CD4-positive, alpha-beta T cell (primary cell): ENCODE measurements at regions not wholly inside any gene's neighbourhood (a gene's known extent, or its start where the extent isn't known, plus 50 kb on each side); places are given as distances from the start of the nearest gene placed in this dataset.

Source experiments
- ATAC-seq: fragments of 200-7000 bp; cut with Tn5 transposase; one replicate; pipeline ENCODE4 v1.10.0; 2022; ENCODE audit warnings: mild to moderate bottlenecking; ENCODE audit not compliant: poor library complexity
- CTCF ChIA-PET: fragments of 350-600 bp; sonication (Branson Sonifier 250); formaldehyde crosslinking; loops from one replicate; lab custom pipeline; 2021; ENCODE audit warnings: antibody characterized with exemption, inconsistent platforms; lab: Charles Lee
- POLR2A ChIA-PET: fragments of 350-600 bp; sonication (Branson Sonifier 250); formaldehyde crosslinking; loops from one replicate; lab custom pipeline; 2021; ENCODE audit warnings: antibody characterized with exemption, inconsistent platforms; lab: Charles Lee
- DNase-seq, 14 experiments: peaks; one replicate each; pipeline ENCODE4 v3.0.0-alpha.2; 2013 to 2020; ENCODE audit warnings: mixed read lengths in 2 of 14
- H3K27ac ChIP-seq, 2 donors: one replicate each; pipeline versions ENCODE4 v1.5.1 to v1.7.0; 2013; ENCODE audit warnings: low read length in 2 of 2, low read depth in 1 of 2, mild to moderate bottlenecking in 1 of 2
- H3K27me3 ChIP-seq, 2 experiments: 1 replicate in 1 of 2; 2 replicates in 1 of 2; pipeline versions ENCODE4 v1.6.1 to v1.7.0; 2013; ENCODE audit warnings: low read length in 2 of 2, control low read depth in 1 of 2, mild to moderate bottlenecking in 1 of 2, moderate library complexity in 1 of 2; ENCODE audit not compliant: insufficient read depth in 2 of 2, control insufficient read depth in 1 of 2
- H3K36me3 ChIP-seq: one replicate; pipeline ENCODE4 v1.6.1; 2013; ENCODE audit warnings: low read length, control low read depth; ENCODE audit not compliant: insufficient read depth
- H3K4me1 ChIP-seq: one replicate; pipeline ENCODE4 v1.6.1; 2013; ENCODE audit warnings: low read length, control low read depth; ENCODE audit not compliant: insufficient read depth
- H3K4me3 ChIP-seq: one replicate; pipeline ENCODE4 v1.5.1; 2013; ENCODE audit warnings: mild to moderate bottlenecking, low read length, moderate library complexity
- H3K9me3 ChIP-seq, 2 experiments: 1 replicate in 1 of 2; 2 replicates in 1 of 2; pipeline versions ENCODE4 v1.6.1 to v1.7.0; 2013; ENCODE audit warnings: low read length in 2 of 2, mild to moderate bottlenecking in 2 of 2, control low read depth in 1 of 2, moderate library complexity in 1 of 2; ENCODE audit not compliant: control insufficient read depth in 1 of 2, insufficient read depth in 1 of 2
- H3K27ac Mint-ChIP-seq: one replicate; pipeline ENCODE4 v1.8.0; 2020; ENCODE audit warnings: mixed read lengths
- H3K27me3 Mint-ChIP-seq: one replicate; pipeline ENCODE4 v1.8.0; 2021; ENCODE audit warnings: mixed read lengths
- H3K36me3 Mint-ChIP-seq: one replicate; pipeline ENCODE4 v1.8.0; 2021; ENCODE audit warnings: low read depth, mixed read lengths
- H3K4me1 Mint-ChIP-seq: one replicate; pipeline ENCODE4 v1.8.0; 2021; ENCODE audit warnings: low read depth, mixed read lengths
- H3K4me3 Mint-ChIP-seq: one replicate; pipeline ENCODE4 v1.8.0; 2020; ENCODE audit warnings: mild to moderate bottlenecking, mixed read lengths
- H3K9me3 Mint-ChIP-seq: one replicate; pipeline ENCODE4 v1.8.0; 2020; ENCODE audit warnings: mixed read lengths
- intact Hi-C, 2 experiments: fragments of 100-400 bp; cut with DNase I in 1 of 2; cut with micrococcal nuclease in 1 of 2; formaldehyde crosslinking; loops; one replicate each; pipeline versions ENCODE4 v1.15.1 to v1.9.0; 2023 to 2025; cut with DNase I, micrococcal nuclease
- TF ChIP-seq, protein P1 (sequence below): fragments of 200-600 bp; IDR thresholded peaks from one replicate; pipeline ENCODE4 v1.8.0; 2022; ENCODE audit warnings: antibody characterized with exemption, mild to moderate bottlenecking

DNA sequence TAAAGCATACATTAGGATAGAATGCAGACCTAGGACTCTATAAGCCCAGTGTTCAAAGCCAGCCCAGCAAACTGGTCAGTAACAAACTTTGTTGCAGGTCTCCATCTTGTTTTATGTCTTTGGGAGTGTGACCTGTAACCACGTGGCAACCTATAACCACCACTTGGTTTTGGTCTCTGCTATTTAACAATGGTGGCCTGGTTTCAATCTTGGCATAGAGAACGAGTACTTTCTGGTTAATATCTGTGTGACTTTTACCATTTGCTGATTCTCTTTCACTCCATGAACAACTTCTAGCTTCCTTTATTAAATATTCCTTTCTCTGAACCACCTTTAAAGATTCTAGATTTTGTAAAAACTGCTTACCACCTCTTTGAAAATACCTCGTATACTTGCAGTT lies 118.5 kb downstream of the KCNS3 start:
- Histone ChIP-seq H3K4me3 (no peak overlapping the region), H3K27ac (no peak overlapping the region), H3K27me3 (no peaks in the 10 kb centered on the region), H3K4me1 (no peaks in the 10 kb centered on the region), H3K9me3 (peaks cover 0 to 12% of the 10 kb centered on the region in 2 experiments), H3K36me3 (no peaks in the 10 kb centered on the region)
- ATAC-seq = no peak
- Mint-ChIP-seq H3K9me3 (peaks cover 5% of the 10 kb centered on the region), H3K27ac (no peak overlapping the region), H3K4me1 (no peaks in the 10 kb centered on the region), H3K4me3 (no peak overlapping the region), H3K36me3 (no peaks in the 10 kb centered on the region), H3K27me3 (no peaks in the 10 kb centered on the region)
- intact Hi-C loops = no loop called here
- TF ChIP-seq, protein P1, sequence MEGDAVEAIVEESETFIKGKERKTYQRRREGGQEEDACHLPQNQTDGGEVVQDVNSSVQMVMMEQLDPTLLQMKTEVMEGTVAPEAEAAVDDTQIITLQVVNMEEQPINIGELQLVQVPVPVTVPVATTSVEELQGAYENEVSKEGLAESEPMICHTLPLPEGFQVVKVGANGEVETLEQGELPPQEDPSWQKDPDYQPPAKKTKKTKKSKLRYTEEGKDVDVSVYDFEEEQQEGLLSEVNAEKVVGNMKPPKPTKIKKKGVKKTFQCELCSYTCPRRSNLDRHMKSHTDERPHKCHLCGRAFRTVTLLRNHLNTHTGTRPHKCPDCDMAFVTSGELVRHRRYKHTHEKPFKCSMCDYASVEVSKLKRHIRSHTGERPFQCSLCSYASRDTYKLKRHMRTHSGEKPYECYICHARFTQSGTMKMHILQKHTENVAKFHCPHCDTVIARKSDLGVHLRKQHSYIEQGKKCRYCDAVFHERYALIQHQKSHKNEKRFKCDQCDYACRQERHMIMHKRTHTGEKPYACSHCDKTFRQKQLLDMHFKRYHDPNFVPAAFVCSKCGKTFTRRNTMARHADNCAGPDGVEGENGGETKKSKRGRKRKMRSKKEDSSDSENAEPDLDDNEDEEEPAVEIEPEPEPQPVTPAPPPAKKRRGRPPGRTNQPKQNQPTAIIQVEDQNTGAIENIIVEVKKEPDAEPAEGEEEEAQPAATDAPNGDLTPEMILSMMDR = no peak
- no peak for DNase-seq
- CTCF ChIA-PET = no interaction called here
- POLR2A ChIA-PET = no interaction called here

DNA sequence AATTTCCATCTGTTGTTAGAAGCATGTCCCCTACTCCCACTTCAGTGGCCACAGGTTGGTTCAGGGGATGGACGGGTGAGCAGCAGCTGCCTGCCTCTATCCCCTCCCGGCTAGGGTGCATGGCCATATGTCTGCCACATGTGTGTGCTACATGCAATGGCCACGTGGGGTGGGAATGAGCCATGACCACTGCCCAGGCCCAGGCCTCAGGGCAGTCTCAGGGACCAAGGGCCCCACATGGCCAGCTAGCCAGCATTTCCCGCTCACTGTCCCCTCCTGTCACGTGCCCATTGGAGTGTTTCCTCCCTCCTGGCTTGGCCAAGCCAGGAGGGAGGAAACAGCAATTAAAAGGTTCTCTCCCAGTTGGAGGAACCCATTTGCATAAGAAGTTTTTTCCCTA lies 117.1 kb downstream of the KCNS3 start:
- Mint-ChIP-seq H3K9me3 (peaks cover 5% of the 10 kb centered on the region), H3K36me3 (no peaks in the 10 kb centered on the region), H3K27ac (no peak overlapping the region), H3K27me3 (no peaks in the 10 kb centered on the region), H3K4me3 (no peak overlapping the region), H3K4me1 (no peaks in the 10 kb centered on the region)
- Histone ChIP-seq H3K36me3 (no peaks in the 10 kb centered on the region), H3K4me3 (no peak overlapping the region), H3K9me3 (peaks cover 0 to 9% of the 10 kb centered on the region in 2 experiments), H3K27ac (no peak overlapping the region), H3K27me3 (no peaks in the 10 kb centered on the region), H3K4me1 (no peaks in the 10 kb centered on the region)
- no peak for ATAC-seq
- intact Hi-C loops = no loop called here
- TF ChIP-seq, protein P1 = no peak
- ChIA-PET POLR2A (no interaction called here), CTCF (no interaction called here)
- no peak for DNase-seq
